ENCODE measurements at regions not wholly inside any gene's neighbourhood (a gene's known extent, or its start where the extent isn't known, plus 50 kb on each side); places are given as distances from the start of the nearest gene placed in this dataset.
"Not testable (repeated sequence)": the region's sequence is repeated elsewhere in the genome, so short reads cannot be mapped to it uniquely, and the experiment has no call there.

GRCh38 chr16:22627043-22627442 is 116.4 kb downstream of the NPIPB5 start:
- DNase-seq: no peak

GRCh38 chr16:22628994-22629393 is 118.3 kb downstream of the NPIPB5 start:
- DNase-seq: no peak

DNA sequence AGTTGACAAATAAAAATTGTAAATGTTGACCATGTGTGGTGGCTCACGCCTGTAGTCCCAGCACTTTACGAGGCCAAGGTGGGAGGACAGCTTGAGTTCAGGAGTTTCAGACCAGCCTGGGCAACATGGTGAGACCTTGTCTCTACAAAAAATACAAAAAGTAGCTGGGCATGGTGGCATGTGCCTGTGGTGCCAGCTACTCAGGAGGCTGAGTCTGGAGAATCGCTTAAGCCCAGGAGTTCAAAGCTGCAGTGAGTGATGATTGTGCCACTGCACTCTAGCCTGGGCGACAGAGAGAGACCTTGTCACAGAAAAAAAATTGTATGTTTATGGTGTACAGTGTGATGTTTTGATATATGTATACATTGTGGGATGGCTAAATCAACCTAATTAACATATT is 119.6 kb downstream of the NPIPB5 start:
- DNase-seq: no peak

GRCh38 chr16:22631264-22631663 is 120.6 kb downstream of the NPIPB5 start:
- no peak for DNase-seq

DNA sequence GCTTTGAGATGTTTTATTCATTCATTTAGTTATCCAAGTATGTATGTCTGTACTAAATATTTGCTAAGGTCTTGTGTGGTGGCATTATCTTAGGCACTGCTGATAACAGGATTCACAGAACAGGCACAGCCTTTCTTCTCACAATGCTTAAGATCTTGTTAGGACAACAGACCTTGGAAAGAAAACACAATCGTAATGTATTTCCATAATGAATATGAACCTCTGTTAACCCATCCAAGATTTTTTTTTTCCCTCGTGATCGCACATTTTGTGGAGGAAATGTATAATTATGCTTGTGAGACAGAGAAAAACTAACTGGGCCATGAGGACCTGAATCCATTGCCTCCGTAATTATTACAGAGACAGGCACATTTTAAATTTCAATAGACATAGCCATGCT is 121.9 kb downstream of the NPIPB5 start:
- DNase-seq: no peak

GRCh38 chr16:22633280-22633679 is 122.6 kb downstream of the NPIPB5 start:
- no peak for DNase-seq

DNA sequence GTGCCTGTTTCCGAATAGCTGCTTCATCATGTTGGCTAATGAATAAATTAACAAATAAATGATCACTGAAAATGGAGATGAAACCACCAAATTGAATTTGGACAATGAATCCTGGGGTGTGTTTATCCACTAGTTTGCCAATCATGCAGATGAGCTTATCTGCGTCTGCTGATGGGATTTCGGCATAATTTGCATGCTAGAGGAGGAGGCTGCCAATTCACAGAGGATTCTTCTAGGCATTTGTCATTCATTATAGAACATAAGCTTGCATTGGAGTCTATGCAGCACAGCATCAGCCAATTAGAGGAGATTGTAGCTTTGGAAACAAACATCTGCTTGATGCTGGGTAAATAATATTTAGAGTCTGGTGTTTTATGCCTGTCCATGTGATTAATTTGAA is 123.1 kb downstream of the NPIPB5 start:
- no peak for DNase-seq

DNA sequence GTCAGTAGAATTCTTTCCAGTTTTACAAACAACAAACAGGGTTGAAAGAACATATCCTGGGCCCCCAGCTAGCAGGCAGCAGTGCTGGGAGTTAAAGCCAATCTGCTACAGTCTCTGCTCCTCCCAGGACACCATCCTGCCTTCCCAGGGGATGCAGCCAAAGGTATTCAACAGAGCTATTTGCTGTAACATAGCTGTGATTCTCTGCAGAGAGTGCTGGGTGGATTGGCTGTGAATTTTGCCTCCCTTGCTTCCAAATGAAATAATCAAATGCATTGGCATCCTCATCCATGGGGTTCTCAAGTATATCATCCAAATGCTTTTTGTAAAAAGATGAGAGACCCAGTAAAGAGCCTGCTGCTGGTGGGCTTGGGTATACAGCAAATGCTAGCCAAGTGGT is 124.3 kb downstream of the NPIPB5 start:
- DNase-seq: no peak

DNA sequence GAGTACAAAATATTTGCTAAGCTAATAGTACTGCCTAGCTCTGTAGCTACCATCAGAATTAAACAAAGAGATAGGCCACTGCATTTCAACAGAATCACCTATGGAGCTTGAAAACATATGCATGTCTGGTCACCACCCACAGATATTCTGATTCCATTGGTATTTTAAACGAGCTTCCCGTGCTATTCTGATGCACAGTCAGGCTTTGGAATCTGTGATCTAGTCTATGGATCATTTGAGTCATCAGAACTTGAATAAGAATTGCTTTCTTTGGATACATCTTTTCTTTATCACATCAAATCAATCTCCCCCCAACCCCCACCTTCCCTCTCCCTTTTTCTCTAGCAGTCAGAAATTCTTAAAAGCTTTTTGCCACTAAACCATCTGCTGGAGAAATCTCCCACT is 124.7 kb downstream of the NPIPB5 start:
- DNase-seq: no peak

GRCh38 chr16:22635801-22636200 is 125.1 kb downstream of the NPIPB5 start:
- no peak for DNase-seq

GRCh38 chr16:22638393-22639206 is 127.9 kb downstream of the NPIPB5 start:
- DNase-seq: no peak

GRCh38 chr16:22641131-22641628 is 130.5 kb downstream of the NPIPB5 start:
- DNase-seq: no peak

- DNase-seq: no peak
Observed at GRCh38 chr16:22642416-22643088, 131.9 kb downstream of the NPIPB5 start.

GRCh38 chr16:22643203-22643602 is 132.5 kb downstream of the NPIPB5 start:
- DNase-seq: not testable (repeated sequence)

- DNase-seq: no peak
Observed at GRCh38 chr16:22643886-22644285, 133.2 kb downstream of the NPIPB5 start.

DNA sequence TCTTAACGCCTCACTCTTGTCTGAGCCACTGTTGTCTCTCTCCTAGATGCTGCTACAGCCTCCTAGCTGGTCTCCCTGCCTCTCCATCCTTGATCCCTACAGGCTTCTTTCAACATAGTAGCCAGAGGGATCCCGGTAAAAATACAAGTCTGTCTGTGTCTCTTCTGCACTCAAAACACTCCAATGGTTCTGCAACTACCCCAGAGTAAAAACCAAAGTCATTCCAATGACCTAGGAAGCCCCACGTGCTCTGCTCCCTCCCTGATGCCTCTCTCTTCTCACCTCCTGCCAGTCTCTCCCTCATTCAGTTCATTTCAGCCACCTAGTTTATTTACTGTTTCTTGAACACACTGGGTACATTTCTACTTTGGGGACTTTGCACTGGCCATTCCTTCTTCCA is 135.2 kb downstream of the NPIPB5 start:
- no peak for DNase-seq

DNA sequence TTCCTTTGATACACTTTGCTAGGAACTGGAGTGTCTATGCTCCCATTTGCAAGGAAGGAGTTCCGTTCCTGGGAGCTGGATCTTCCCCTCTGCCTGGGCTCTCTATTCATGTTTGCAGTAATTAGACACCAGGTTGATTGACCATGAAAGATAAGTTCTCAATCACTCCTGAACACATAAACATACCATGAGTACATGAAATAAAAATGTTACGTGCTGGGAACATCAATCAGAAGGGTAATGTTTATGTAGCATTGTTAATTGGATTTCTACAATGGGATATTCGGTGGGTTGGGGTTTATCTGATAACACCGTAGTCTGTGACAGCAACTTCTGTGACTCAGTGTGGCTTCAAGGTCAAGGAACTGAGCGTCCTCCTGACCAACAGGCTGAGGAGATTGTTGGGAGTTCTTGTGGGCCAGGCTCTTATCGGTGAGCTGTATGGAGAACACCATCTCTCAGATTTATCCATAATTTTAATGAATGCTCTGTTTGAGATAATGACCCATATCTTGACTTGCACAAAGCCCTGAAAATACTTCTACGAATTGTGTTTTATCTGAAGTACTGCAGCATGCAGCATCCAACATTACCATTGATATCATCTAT is 136.4 kb downstream of the NPIPB5 start:
- no peak for DNase-seq

DNA sequence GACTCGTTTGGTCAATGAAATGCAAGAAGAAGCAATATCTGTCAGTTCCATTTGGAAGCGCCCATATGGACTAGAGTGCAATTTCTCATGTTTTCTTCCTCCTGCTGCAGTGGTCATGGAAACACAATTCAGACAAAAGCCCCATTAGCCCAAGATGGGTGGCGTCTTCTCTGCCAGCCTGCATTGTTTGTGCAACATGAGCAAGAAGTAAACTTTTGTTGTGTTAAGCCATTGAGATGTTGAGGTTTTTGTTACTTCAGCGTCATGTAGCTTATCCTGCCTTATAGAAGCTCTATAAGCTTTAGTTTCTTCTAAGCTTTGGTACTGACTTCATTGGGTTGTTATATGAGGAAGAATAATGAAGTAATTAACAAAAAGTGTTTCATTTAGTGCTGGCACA is 137.4 kb downstream of the NPIPB5 start:
- DNase-seq: no peak

- DNase-seq: no peak
Observed at GRCh38 chr16:22648941-22649340, 138.2 kb downstream of the NPIPB5 start.

GRCh38 chr16:22651111-22651817 is 140.6 kb downstream of the NPIPB5 start:
- not testable (repeated sequence) for DNase-seq

- DNase-seq: no peak
Observed at GRCh38 chr16:22652463-22652845, 141.8 kb downstream of the NPIPB5 start.

DNA sequence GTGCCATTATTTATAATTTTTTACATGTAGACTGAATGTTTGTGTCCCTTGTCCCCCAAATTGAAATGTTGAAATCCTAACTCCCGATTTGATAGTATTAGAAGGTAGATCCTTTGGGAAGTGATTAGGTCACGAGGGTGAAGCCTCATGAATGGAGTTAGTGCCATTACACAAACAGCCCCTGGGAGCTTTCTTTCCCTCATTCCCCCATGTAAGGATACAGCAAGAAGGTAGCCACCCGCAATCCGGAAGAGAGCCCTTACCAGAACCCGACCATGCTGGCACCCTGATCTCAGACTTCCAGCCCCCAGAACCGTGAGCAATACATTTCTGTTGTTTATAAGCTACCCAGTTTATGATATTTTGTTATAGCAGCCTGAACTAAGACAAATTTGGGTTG is 143.2 kb downstream of the NPIPB5 start:
- no peak for DNase-seq

DNA sequence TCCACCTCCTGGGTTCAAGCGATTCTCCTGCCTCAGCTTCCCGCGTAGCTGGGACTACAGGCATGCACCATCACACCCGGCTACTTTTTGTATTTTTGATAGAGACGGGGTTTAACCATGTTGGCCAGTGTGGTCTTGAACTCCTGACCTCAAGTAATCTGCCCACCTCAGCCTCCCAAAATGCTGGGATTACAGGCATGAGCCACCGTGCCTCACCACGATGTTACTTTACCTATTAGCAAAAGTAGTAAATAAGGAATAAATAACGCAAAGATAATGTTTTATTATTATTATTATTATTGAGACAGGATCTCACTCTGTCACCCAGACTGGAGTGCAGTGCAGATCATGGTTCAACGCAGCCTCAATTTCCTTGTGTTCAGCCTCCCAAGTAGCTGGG is 145.9 kb downstream of the NPIPB5 start:
- not testable (repeated sequence) for DNase-seq
